ENCODE measurements at regions not wholly inside any gene's neighbourhood (a gene's known extent, or its start where the extent isn't known, plus 50 kb on each side); places are given as distances from the start of the nearest gene placed in this dataset.
"Not testable (repeated sequence)": the region's sequence is repeated elsewhere in the genome, so short reads cannot be mapped to it uniquely, and the experiment has no call there.

- no peak for DNase-seq
Measured at GRCh38 chr11:23377909-23378308, 517.6 kb upstream of the CCDC179 start.

DNA sequence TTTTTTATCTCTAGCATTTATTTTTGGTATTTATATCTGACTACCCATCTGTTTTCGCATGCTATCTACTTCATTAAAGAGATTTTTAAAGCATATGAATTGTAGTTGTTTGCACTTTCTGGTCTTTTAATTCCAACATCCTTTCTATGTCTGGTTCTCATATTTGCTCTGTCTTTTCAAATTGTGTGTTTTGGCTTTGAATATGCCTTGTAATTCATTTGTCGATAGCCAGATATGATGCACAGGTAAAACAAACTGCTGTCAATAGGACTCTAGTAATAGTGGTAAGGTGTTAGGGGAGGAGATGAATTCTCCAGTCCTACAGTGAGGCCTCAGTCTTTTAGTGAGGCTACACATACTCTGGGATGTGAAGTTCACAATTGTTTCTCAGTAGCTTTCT lies 530.8 kb upstream of the CCDC179 start:
- DNase-seq: no peak

GRCh38 chr11:23398052-23398451 lies 537.8 kb upstream of the CCDC179 start:
- no peak for DNase-seq

- no peak for DNase-seq
Measured at GRCh38 chr11:23399995-23400394, 539.7 kb upstream of the CCDC179 start.

- DNase-seq: no peak
Measured at GRCh38 chr11:23403210-23404185, 543.2 kb upstream of the CCDC179 start.

DNA sequence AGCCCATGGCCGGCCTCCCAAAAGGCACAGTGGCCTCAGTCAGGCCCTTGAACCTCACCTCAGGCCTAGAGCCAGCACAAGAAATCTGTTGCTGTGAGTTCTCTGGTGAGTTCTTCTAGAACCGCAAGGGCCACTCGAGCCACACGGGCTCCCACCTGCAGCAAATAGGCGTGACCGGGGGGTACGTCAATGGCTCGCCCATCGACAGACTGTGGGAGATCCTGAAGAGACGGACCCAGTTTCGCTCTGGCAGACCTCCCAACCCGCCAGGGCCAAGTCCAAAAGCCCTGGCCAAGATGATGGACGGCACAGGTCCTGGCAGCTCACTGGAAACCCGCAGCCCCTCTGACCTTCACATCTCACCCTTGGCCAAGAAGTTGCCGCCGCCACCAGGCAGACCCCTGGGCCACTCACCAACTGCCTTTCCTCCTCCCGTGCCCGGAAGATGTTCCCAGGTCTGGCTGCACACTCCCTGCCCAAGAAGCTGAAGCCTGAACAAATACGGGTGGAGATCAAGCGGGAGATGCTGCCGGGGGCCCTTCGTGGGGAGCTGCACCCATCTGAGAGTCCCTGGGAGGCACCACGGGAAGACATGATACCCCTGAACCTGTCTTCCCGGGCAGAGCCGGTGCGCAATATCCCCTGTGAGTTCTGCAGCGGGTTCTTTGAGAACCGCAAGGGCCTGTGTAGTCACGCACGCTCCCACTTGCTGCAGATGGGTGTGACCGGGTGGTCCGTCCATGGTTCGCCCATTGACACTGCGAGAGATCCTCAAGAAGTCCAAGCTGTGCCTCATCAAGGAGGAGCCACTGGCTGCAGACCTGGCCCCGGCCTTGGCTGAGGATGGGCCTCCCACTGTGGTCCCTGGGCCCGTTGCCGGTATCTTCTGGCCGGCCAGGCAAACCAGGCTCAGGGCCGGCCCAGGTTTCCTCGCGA lies 544.2 kb upstream of the CCDC179 start:
- DNase-seq: no peak

- DNase-seq: no peak
Measured at GRCh38 chr11:23405350-23405937, 545.2 kb upstream of the CCDC179 start.

- no peak for DNase-seq
Measured at GRCh38 chr11:23406131-23406819, 546.0 kb upstream of the CCDC179 start.

DNA sequence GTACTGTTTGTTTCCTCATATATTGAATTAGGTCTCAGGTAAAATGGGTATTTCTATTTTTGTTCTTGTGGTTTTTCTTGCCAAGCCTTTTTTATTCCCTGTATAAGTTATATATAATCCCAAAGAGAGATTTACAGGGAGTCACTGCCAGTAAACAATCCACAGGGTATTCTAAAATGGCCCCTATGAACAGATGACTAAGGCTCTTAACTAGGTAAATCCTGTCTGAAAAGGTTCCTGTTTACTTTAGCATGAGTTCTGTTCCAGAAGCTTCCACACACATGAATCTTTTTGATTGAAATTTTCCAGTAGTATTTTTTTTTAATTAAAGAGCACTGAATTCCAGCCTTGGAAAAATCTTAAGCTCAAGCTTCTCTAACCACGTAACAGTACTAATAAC lies 552.8 kb upstream of the CCDC179 start:
- DNase-seq: no peak

GRCh38 chr11:23423104-23423503 lies 562.8 kb upstream of the CCDC179 start:
- no peak for DNase-seq

DNA sequence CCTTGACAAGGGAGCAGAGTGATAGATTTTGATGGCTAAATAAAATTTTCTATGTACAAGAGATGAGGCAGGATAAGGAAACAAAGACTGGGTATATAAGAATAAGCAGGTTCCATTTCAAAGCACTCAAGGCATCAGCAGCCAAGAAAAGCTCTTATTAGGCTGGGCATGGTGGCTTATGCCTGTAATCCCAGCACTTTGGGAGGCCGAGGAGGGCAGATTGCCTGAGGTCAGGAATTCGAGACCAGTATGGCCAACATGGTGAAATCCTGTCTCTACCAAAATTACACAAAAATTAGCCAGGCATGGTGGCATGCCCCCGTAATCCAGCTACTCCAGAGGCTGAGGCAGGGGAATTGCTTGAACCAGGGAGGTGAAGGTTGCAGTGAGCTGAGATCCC lies 563.4 kb upstream of the CCDC179 start:
- DNase-seq: no peak

- no peak for DNase-seq
Measured at GRCh38 chr11:23425381-23425780, 565.1 kb upstream of the CCDC179 start.

- DNase-seq: no peak
Measured at GRCh38 chr11:23429569-23429968, 569.3 kb upstream of the CCDC179 start.

DNA sequence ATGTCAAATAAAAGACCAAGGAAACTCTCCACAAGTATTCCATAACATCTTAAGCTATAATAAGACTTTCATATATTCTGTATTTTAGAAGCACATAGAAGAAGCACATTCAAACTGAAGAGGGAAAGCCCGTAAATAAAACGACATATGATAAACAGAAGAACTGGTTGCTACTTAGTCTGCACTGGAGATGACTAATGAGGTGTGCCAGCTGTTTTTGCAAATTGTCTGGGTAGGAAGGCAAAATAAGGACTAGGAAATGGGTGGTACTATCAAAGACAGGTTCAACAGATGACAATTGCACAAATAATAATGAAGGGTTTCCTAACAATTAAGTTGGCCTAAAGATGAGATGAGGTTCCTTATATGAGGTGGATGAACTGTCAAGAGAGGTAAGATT lies 593.2 kb upstream of the CCDC179 start:
- DNase-seq: no peak

DNA sequence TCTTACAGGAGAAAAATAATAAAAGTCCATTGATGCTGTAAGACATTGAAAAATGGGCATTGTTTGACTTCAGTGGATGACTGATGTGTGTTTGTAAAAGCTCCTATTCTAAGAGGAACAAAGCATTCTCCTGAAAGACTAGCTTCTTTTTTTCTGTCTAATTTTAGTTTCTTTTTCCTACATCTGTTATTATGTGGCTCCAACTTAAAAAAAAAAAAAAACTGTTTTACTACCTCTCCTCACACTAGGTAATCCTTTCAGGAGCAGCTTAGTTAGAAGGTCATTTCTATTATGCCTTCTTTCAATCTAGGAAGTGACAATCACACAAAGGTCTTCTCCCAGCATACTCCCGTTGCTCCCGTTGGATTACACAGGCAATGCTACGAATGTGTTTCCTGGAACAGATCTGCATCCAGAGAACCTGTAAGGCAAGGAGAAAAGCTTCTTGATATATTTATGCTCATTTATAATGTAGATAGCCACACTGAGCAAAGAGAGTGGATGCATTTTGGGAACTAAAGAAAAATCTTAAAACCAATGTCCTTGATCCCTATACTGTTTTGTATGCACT lies 595.1 kb upstream of the CCDC179 start:
- DNase-seq: no peak

GRCh38 chr11:23457641-23458040 lies 597.4 kb upstream of the CCDC179 start:
- DNase-seq: no peak

DNA sequence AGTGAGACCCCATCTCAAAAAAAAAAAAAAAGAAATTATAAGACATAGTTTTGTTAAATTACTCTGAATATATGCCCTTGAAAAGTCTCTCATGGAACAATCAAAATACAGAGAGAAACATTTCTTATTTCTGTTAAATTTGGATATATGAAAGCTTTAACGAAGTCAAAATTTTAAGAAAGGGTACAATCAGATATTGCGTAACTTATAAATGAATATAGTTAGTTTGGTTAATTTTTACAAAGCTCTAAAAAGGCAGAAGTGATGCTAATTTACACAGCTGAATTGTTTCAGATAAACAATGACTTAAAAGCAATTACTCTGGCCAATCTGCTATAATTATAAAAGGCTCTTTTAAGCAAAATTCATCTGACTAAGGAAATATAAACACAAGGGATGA lies 611.6 kb upstream of the CCDC179 start:
- DNase-seq: no peak

DNA sequence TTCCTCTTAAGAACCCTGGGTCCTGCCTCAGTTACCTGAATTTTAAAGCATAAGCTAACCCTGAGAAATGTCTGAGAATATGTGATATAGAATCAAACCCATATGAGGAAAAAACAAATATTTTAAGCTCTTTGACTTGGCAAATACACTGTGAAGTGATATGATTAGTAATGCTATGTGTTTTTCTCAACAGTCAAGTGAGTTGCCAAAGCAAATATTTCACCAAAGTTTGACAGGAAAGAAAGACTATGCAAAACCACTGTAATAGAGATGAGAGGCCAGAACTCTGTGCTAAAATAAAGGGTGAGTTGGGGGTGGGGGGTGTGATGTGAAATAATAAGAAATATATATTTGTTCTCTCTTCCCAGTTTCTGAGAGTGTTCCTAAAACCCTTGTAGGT lies 613.5 kb upstream of the CCDC179 start:
- no peak for DNase-seq

DNA sequence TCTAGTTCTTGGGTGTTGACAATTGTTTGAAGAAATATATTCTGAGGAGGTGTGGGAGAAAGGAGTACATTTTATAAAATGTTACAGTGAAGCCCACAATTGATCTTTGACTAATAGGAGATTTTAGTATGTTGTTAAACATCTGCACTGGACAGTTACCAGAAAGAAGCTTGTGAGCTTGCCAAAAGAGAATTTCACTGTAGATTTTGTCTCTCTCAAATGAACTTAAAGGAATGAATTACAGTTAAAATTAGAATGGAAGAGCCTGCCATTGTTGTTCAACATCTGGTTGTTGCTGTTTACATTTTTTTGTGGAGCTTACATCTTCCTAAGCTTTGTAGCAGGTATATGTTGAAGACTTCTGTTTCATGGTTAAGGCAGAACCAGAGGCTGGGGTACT lies 620.5 kb upstream of the CCDC179 start:
- DNase-seq: no peak

DNA sequence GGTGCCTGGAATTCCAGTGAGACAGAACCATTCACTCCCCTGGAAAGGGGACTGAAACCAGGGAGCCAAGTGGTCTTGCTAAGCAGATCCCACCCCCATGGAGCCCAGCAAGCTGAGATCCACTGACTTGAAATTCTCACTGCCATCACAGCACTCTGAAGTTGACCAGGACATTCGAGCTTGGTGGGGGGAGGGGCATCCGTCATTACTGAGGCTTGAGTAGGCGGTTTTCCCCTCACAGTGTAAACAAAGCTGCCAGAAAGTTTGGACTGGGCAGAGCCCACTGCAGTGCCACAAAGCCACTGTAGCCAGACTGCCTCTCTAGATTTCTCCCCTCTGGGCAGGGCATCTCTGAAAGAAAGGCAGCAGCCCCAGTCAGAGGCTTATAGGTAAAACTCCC lies 623.9 kb upstream of the CCDC179 start:
- not testable (repeated sequence) for DNase-seq

DNA sequence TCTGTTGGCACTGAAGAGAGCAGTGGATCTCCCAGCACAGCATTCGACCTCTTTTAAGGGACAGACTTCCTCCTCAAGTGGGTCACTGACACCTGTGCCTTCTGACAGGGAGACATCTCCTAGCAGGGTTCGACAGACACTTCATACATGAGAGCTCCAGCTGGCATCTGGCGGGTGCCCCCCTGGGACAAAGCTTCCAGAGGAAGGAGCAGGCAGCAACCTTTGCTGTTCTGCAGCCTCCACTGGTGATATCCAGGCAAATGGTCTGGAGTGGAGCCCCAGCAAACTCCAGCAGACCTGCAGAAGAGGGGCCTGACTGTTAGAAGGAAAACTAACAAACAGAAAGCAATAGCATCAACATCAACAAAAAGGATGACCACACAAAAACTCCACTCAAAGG lies 624.3 kb upstream of the CCDC179 start:
- DNase-seq: not testable (repeated sequence)

DNA sequence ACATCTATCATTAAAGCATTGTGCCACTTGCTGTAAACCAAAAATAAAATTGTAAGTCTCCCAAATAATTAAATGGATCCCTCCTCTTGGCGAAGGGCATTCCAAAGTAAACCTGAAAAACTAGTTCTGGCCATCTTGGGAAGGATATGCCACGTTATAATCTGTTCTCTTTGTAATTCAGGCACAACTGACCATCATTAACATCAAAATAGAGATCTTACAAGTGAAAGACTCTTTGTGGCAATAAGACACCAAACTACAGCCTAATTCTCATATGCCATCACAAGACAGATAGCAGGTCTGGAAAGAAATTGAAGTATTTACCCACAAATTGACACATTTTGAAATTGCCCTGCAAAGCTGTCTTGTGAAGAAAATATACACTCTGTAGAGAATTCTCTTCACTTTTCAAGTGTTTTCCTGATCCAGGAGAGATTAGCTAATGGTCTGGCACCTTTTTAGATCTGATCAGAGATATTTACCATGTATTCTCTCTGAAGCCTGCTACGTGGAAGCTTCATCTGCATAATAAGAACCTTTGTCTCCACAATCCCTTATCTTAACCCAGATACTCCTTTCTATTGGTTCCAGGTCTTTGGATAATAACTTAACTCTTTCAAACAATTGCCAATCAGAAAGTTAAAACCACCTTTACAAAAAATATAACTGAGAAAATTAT lies 630.4 kb upstream of the CCDC179 start:
- DNase-seq: no peak

Data from hematopoietic multipotent progenitor cell treated with erythropoietin and hydrocortisone succinate and interleukin-3 and kit ligand, for 4 days (in vitro differentiated cells).